ENCODE measurements at regions not wholly inside any gene's neighbourhood (a gene's known extent, or its start where the extent isn't known, plus 50 kb on each side); places are given as distances from the start of the nearest gene placed in this dataset.

GRCh38 chr4:95599777-95600400, 51.1 kb upstream of the UNC5C start:
- TF ChIP-seq CTCF (IDR thresholded peaks at IDR 0.05; ENCODE audit: poor library complexity) = no peak
- no peak for TF ChIP-seq EZH2 (IDR thresholded peaks at IDR 0.05; ENCODE audit: borderline replicate concordance)
- TF ChIP-seq EZH2phosphoT487 (IDR thresholded peaks at IDR 0.05; ENCODE audit: low read depth, severe bottlenecking, unreplicated experiment) = no peak
